Activated CD4-positive, alpha-beta T cell treated with anti-CD3 and anti-CD28 coated beads for 48 hours (primary cell): ENCODE measurements at regions not wholly inside any gene's neighbourhood (a gene's known extent, or its start where the extent isn't known, plus 50 kb on each side); places are given as distances from the start of the nearest gene placed in this dataset.
"Not testable (repeated sequence)": the region's sequence is repeated elsewhere in the genome, so short reads cannot be mapped to it uniquely, and the experiment has no call there.

Experiments used
- DNase-seq: peaks from one replicate; pipeline ENCODE4 v3.0.0-alpha.2; 2020

GRCh38 chr14:105851716-105852377 lies 325.5 kb downstream of the TMEM121 start:
- no peak for DNase-seq

- no peak for DNase-seq
These were observed 326.1 kb downstream of the TMEM121 start for GRCh38 chr14:105852378-105853088.

DNA sequence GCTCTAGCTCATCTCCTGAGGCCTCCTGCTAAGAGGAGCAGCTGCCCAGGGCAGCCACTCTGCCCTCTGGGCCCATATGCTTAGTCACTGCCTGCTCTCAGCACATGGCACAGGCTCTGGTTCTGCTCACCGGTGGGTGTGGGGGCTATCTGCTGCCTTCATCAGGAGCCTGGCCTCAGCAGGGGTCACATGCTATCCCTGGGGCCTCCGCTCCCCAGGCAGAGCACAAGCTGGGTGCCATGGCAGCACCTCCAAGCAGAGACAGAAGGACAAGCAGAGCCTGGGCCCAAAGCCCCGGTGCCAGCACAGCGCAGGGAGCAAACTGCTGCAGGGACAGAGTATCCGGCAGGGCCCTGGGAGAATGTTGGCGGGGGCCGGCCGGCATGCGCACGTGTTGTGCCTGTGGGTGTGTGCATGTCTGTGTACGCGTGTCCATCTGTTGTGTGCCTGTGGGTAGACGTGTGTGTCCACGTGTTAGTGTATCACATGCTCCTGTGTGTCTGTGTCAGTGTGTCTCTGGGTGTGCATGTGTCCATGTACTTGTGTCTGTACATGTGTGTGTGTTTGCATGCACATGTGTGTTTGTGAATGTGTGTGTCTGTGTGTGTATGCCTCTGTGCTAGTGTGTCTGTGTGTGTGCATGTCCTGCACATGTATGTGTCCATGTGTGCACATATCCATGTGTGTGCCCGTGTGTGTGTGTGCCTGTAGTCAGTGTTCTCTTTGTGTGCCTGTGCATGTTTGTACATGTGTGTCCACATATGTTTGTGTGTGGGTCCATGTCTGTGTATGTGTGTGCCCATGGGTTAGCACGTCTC lies 326.9 kb downstream of the TMEM121 start:
- DNase-seq = no peak

DNA sequence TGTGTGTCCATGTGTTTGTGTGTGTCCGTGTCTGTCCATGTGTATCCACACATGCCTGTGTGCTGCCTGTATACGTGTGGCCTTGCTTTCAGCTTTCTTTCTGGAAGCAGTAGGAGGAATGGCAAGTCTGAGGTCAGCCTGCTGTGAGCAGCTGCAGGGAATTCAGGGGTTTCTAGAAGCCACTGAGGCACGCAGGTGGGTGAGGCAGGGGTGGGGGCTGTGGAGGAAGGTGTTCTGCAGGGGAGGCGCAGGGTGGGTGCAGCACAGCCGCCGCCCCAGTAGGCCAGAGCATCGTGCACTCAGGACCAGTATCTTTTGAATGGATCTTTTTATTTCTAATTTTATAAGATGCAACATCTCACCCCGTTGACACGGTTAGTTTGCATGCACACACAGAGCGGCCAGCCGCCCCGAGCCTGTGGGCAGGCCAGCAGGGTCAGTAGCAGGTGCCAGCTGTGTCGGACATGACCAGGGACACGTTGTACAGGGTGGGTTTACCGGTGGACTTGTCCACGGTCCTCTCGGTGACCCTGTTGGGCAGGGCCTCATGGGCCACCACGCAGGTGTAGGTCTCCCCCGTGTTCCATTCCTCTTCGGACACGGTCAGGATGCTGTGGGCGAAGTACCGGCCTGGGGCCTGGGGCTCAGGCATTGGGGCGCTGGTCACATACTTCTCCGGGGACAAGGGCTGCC lies 327.7 kb downstream of the TMEM121 start:
- no peak for DNase-seq

DNA sequence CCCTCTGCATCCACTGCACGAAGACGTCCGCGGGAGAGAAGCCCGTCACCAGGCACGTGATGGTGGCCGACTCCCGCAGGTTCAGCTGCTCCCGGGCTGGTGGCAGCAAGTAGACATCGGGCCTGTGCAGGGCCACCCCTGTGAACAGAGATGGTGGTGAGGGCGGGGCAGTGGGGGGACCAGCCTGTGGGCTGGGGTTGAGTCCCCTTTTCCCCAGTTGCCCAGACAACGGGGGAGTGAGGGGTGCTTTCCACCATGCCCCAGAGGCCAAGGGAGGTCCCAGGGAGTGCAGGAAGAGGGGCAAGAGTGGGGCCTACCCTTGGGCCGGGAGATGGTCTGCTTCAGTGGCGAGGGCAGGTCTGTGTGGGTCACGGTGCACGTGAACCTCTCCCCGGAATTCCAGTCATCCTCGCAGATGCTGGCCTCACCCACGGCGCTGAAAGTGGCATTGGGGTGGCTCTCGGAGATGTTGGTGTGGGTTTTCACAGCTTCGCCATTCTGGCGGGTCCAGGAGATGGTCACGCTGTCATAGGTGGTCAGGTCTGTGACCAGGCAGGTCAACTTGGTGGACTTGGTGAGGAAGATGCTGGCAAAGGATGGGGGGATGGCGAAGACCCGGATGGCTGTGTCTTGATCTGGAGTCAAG lies 328.3 kb downstream of the TMEM121 start:
- no peak for DNase-seq

GRCh38 chr14:105855246-105855892 lies 329.0 kb downstream of the TMEM121 start:
- DNase-seq = no peak

- no peak for DNase-seq
These were observed 329.7 kb downstream of the TMEM121 start for GRCh38 chr14:105855893-105856675.

GRCh38 chr14:105856676-105857219 lies 330.4 kb downstream of the TMEM121 start:
- no peak for DNase-seq

- no peak for DNase-seq
These were observed 330.9 kb downstream of the TMEM121 start for GRCh38 chr14:105857220-105857825.

GRCh38 chr14:105857826-105858675 lies 331.7 kb downstream of the TMEM121 start:
- peak; percentile 22 for DNase-seq

DNA sequence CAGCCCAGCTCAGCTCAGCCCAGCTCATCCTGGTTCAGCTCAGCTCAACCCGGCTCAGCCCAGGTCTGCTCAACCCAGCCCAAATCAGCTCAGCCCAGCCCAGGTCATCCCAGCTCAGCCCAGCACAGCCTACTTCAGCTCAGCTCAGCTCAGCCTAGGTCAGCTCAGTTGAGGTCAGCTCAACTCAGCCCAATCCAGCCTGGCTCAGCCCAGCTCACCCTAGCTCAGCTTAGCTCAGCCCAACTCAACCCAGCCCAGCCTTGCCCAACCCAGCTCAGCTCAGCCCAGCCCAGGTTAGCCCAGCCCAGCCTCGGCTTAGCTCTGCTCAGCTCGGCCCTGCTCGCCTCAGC lies 332.3 kb downstream of the TMEM121 start:
- DNase-seq = no peak

DNA sequence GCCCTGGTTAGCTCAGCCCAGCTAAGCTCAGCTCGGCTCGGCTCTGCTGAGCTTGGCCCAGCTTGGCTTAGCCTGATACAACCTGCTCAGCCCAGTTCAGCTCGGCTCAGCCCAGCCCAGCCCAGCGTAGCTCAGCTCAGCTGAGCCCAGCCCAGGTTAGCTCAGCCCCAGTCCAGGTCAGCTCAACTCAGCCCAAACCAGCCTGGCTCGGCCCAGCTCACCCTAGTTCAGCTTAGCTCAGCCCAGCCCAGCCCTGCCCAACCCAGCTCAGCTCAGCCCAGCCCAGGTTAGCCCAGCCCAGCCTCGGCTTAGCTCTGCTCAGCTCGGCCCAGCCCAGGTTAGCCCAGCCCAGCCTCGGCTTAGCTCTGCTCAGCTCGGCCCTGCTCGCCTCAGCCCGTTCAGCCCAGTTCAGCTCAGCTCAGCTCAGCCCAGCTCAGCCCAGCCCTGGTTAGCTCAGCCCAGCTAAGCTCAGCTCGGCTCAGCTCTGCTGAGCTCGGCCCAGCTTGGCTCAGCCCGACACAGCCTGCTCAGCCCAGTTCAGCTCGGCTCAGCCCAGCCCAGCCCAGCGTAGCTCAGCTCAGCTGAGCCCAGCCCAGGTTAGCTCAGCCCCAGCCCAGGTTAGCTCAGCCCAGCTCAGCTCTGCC lies 332.8 kb downstream of the TMEM121 start:
- DNase-seq = not testable (repeated sequence)

DNA sequence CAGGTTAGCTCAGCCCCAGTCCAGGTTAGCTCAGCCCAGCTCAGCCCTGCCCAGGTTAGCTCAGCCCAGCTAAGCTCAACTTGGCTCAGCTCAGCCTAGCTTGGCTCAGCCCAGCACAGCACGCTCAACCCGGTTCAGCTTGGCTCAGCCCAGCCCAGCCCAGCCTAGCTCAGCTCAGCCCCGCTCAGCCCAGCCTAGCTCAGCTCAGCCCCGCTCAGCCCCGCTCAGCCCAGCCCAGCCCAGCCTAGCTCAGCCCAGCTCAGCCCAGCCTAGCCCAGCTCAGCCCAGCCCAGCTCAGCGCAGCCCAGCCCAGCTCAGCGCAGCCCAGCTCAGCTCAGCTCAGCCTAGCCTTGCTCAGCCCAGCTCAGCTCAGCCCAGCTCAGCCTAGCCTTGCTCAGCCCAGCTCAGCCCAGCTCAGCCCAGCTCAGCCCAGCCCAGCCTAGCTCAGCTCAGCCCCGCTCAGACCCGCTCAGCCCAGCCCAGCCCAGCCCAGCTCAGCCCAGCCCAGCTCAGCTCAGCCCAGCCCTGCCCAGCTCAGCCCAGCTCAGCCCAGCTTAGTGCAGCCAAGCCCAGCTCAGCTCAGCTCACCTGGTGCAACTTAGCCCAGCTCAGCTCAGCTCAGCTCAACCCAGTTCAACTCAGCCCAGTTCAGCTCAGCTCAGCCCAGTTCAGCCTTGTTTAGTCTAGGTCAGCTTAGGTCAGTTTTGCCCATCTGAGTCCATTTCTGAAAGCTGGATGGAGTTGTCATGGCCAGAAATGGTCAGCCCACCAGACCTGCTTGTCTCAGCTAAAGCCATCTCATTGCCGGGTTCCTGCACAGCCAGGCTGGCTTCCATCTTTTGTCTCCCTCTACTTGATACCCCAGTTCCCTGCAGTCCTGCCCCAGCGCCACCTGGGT lies 333.6 kb downstream of the TMEM121 start:
- no peak for DNase-seq

DNA sequence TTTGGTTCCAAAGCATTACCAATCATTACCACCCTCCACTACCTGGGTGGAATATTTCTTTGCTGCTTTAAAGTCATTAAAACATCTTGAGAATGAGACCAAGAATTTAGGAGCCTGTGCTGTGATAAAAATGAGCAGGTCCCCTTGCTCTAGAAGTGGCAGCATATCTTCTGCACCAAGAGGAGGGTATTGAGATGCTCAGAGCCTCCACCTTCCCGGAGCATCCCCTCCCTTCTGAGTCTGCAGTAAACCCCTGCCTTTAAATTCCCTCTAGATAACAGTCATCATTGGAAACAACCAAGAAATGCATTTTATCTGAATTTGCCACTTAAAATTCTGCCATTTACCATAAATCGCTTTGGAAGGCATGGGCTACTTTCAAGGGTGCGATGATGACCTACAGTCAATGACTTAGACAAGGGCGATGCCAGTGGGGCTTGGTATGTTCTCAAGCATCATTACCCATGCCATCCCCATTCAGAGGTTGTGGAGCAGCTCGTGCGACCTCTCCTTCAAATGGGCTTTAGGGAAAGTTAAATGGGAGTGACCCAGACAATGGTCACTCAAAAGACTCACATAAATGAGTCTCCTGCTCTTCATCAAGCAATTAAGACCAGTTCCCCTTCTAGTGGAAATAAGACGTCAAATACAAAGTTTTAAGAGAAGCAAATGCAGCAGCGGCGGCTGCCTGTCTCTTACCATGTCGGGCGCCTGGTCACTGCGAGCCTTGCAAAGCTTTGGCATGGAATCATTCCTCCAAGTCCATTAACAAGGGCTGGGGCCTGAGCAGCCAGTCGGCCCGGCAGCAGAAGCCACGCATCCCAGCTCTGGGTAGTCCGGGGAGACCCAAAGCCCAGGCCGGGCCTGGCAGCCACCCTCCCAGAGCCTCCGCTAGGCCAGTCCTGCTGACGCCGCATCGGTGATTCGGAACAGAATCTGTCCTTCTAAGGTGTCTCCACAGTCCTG lies 334.5 kb downstream of the TMEM121 start:
- DNase-seq = no peak

DNA sequence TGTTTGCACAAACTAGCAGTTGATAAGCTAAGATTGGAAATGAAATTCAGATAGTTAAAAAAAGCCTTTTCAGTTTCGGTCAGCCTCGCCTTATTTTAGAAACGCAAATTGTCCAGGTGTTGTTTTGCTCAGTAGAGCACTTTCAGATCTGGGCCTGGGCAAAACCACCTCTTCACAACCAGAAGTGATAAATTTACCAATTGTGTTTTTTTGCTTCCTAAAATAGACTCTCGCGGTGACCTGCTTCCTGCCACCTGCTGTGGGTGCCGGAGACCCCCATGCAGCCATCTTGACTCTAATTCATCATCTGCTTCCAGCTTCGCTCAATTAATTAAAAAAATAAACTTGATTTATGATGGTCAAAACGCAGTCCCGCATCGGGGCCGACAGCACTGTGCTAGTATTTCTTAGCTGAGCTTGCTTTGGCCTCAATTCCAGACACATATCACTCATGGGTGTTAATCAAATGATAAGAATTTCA lies 335.6 kb downstream of the TMEM121 start:
- DNase-seq = peak; percentile 36

DNA sequence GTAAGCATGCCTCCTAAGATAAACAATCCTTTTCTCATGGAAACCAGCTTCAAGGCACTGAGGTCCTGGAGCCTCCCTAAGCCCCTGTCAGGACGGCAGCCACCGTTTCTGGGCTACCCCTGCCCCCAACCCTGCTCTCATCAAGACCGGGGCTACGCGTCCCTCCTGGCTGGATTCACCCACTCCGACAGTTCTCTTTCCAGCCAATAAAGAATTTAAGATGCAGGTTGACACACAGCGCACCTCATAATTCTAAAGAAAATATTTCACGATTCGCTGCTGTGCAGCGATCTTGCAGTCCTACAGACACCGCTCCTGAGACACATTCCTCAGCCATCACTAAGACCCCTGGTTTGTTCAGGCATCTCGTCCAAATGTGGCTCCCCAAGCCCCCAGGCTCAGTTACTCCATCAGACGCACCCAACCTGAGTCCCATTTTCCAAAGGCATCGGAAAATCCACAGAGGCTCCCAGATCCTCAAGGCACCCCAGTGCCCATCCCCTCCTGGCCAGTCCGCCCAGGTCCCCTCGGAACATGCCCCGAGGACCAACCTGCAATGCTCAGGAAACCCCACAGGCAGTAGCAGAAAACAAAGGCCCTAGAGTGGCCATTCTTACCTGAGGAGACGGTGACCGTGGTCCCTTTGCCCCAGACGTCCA lies 336.3 kb downstream of the TMEM121 start:
- no peak for DNase-seq
